Spleen (tissue), 7 donors: ENCODE measurements at regions not wholly inside any gene's neighbourhood (a gene's known extent, or its start where the extent isn't known, plus 50 kb on each side); places are given as distances from the start of the nearest gene placed in this dataset.

Source experiments
- CTCF ChIP-seq, 11 experiments: fragments of 200-600 bp in 7 of 11; fragments of 450-650 bp in 4 of 11; sonication (generic) in 4 of 11; IDR thresholded peaks in 8 of 11; conservative IDR thresholded peaks in 3 of 11; 1 replicate in 7 of 11; 2 replicates in 4 of 11; pipeline versions ENCODE4 v1.4.0 to v1.8.0; 2016 to 2021; ENCODE audit warnings: antibody characterized with exemption in 11 of 11, inconsistent platforms in 4 of 11, mild to moderate bottlenecking in 1 of 11
- POLR2A ChIP-seq, 3 donors: fragments of 450-650 bp; IDR thresholded peaks; one replicate each; pipeline ENCODE4 v1.5.1; 2017; ENCODE audit warnings: antibody characterized with exemption in 3 of 3, mild to moderate bottlenecking in 1 of 3
- donor health status: DM: no; HTN: no; CAD: no; lungs with moderate emphysema.
- donor health status: DM: no; HTN: no; CAD: no.
- donor health status: DM: no; HTN: no; CAD: no.

GRCh38 chr18:1047406-1047805, 142.7 kb downstream of the ADCYAP1 start:
- TF ChIP-seq POLR2A (IDR thresholded peaks at IDR 0.05) (no peak), CTCF (IDR thresholded peaks at IDR 0.05 in 8 of 11, conservative IDR thresholded peaks at IDR 0.05 in 3 of 11) (no peak)
